Neural cell (in vitro differentiated cells): ENCODE measurements at regions not wholly inside any gene's neighbourhood (a gene's known extent, or its start where the extent isn't known, plus 50 kb on each side); places are given as distances from the start of the nearest gene placed in this dataset.

ENCODE experiments used
- EP300 ChIP-seq: fragments of 450-650 bp; conservative IDR thresholded peaks from 2 replicates; pipeline ENCODE4 v1.6.1; 2014; ENCODE audit warnings: antibody characterized with exemption, mild to moderate bottlenecking, moderate library complexity; ENCODE audit not compliant: poor library complexity, severe bottlenecking
- TF ChIP-seq, protein P1 (sequence below): IDR thresholded peaks from 2 replicates; pipeline ENCODE4 v1.6.1; 2012; ENCODE audit warnings: borderline replicate concordance
- TF ChIP-seq, protein P2 (sequence below): fragments of 450-650 bp; IDR thresholded peaks from 2 replicates; pipeline ENCODE4 v1.5.1; 2014; ENCODE audit warnings: antibody characterized with exemption, mild to moderate bottlenecking, moderate library complexity; ENCODE audit not compliant: poor library complexity, severe bottlenecking

DNA sequence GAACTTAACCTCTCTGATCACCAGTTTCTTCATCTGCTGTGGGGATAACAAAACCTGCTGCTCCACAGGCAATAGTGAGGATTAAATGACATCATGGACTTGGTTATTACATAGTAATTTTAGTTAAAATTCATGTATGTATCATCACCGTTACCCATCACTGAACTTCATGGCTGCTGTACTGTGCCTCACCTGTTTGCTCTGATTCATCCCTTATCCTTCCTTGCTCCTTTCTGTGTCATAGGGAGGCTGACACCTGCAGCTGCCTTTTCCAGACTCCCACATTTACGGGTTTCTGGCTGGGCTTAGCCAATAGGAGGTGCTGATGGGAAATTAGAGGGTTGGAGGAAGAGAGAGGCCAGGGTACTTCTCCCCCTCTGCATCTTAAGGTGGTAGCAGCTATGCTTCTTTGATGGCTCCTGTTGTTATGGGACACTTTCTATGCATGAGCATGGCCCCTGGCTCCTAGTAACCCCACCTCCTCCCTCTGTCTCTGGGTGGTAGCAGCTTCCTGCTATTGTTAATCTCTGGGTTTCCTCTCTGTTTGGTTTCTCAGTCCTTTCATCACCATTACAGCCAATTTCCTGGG is 332.1 kb downstream of the DHX35 start:
- TF ChIP-seq, protein P1, sequence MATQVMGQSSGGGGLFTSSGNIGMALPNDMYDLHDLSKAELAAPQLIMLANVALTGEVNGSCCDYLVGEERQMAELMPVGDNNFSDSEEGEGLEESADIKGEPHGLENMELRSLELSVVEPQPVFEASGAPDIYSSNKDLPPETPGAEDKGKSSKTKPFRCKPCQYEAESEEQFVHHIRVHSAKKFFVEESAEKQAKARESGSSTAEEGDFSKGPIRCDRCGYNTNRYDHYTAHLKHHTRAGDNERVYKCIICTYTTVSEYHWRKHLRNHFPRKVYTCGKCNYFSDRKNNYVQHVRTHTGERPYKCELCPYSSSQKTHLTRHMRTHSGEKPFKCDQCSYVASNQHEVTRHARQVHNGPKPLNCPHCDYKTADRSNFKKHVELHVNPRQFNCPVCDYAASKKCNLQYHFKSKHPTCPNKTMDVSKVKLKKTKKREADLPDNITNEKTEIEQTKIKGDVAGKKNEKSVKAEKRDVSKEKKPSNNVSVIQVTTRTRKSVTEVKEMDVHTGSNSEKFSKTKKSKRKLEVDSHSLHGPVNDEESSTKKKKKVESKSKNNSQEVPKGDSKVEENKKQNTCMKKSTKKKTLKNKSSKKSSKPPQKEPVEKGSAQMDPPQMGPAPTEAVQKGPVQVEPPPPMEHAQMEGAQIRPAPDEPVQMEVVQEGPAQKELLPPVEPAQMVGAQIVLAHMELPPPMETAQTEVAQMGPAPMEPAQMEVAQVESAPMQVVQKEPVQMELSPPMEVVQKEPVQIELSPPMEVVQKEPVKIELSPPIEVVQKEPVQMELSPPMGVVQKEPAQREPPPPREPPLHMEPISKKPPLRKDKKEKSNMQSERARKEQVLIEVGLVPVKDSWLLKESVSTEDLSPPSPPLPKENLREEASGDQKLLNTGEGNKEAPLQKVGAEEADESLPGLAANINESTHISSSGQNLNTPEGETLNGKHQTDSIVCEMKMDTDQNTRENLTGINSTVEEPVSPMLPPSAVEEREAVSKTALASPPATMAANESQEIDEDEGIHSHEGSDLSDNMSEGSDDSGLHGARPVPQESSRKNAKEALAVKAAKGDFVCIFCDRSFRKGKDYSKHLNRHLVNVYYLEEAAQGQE, result no peak
- TF ChIP-seq, protein P2, sequence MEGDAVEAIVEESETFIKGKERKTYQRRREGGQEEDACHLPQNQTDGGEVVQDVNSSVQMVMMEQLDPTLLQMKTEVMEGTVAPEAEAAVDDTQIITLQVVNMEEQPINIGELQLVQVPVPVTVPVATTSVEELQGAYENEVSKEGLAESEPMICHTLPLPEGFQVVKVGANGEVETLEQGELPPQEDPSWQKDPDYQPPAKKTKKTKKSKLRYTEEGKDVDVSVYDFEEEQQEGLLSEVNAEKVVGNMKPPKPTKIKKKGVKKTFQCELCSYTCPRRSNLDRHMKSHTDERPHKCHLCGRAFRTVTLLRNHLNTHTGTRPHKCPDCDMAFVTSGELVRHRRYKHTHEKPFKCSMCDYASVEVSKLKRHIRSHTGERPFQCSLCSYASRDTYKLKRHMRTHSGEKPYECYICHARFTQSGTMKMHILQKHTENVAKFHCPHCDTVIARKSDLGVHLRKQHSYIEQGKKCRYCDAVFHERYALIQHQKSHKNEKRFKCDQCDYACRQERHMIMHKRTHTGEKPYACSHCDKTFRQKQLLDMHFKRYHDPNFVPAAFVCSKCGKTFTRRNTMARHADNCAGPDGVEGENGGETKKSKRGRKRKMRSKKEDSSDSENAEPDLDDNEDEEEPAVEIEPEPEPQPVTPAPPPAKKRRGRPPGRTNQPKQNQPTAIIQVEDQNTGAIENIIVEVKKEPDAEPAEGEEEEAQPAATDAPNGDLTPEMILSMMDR, result no peak
- no peak for TF ChIP-seq EP300
